ENCODE measurements at regions not wholly inside any gene's neighbourhood (a gene's known extent, or its start where the extent isn't known, plus 50 kb on each side); places are given as distances from the start of the nearest gene placed in this dataset.

DNA sequence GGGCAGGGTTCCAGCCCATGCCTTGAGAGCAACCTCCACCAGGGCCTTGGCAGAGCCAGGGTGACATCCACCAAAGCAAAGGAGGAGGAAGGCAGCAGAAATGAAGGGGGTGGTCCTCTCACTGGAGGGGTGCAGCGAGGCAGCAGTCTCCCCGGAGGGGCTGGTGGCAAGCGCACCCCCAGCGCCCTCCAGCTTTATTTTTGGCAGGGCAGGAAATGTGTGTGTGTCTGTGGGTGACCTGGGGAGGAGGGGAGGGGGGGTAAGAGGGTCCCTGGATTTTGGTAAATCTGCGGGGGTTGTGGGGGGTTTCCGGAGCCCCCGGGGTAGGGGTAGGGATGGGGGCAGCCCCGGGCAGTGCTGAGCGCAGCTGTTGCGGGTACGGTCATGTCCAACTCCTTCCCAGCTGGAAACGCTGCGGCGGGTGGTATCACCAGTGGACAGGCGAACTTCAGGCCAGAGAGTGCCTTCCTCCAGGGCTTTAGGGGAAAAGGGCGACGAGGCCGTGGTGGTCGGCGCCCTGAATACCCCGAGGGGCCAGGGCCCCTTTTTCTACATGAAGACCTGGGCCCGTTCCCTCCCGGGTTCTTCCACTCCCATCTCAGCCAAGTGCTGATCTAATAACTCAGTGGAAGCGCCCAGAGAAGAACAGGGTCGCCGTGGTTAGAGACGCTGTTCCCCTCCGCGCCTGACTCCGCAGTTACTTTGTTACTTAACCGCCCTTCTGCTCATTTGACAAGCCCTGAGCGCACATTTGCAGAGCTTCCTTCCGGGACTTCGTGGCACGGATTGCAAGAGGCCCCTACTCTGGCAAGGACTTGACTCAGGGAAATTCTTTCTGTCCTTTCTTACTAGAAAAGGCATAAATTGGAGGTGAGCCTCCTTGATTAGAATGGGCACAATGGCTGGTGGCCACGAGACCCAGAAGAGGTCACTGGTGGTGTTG is 55.2 kb downstream of the FOS start:
- no peak overlapping the region for H3K4me2 ChIP-seq
- H3K36me3 ChIP-seq (replicated peaks in 1 of 2; ENCODE audit: control insufficient read depth in 1 of 2, insufficient read depth in 2 of 2, low read length in 1 of 2): no peaks in the 10 kb centered on the region
- no peak for DNase-seq
- no peaks in the 10 kb centered on the region for H3F3A ChIP-seq (replicated peaks; ENCODE audit: insufficient read depth)
- ChIA-PET CTCF (no interaction called here), POLR2A (no interaction called here)
- H3K4me3 ChIP-seq (ENCODE audit: low read depth in 2 of 2, low read length in 1 of 2): no peak overlapping the region
- H3K9me2 ChIP-seq: no peaks in the 10 kb centered on the region
- H3K4me1 ChIP-seq (ENCODE audit: control insufficient read depth in 1 of 2, insufficient read depth in 2 of 2, low read depth in 1 of 2, low read length in 1 of 2): no peaks in the 10 kb centered on the region; a peak in 1 of 4 replicates
- H4K20me1 ChIP-seq (ENCODE audit: insufficient read depth): no peaks in the 10 kb centered on the region
- H3K9me3 ChIP-seq: no peaks in the 10 kb centered on the region
- H3K27ac ChIP-seq (ENCODE audit: low read depth in 2 of 2, low read length in 1 of 2): no peak overlapping the region
- no peak overlapping the region for H2AFZ ChIP-seq (ENCODE audit: low read depth)
- no peak overlapping the region for H3K9ac ChIP-seq
- no peaks in the 10 kb centered on the region for H3K79me2 ChIP-seq (ENCODE audit: insufficient read depth)
- H3K27me3 ChIP-seq (ENCODE audit: insufficient read depth): peaks cover 24% of the 10 kb centered on the region
- TF ChIP-seq EP300 (IDR thresholded peaks at IDR 0.05; ENCODE audit: borderline replicate concordance in 1 of 2, low read depth in 1 of 2, low read length in 1 of 2) (no peak), EZH2phosphoT487 (IDR thresholded peaks at IDR 0.05; ENCODE audit: borderline replicate concordance, low read depth) (no peak), POLR2AphosphoS5 (IDR thresholded peaks at IDR 0.05; ENCODE audit: low read depth, low read length) (no peak), TAF1 (IDR thresholded peaks at IDR 0.05; ENCODE audit: borderline replicate concordance, low read depth, low read length) (no peak), FOXJ3 (CRISPR knock-in tag; IDR thresholded peaks at IDR 0.05) (no peak), MEF2A (IDR thresholded peaks at IDR 0.05; ENCODE audit: borderline replicate concordance, low read depth) (no peak), CHD2 (IDR thresholded peaks at IDR 0.05; ENCODE audit: low read length, partially characterized antibody) (no peak), RFX5 (IDR thresholded peaks at IDR 0.05; ENCODE audit: low read length) (no peak), FOXM1 (IDR thresholded peaks at IDR 0.05; ENCODE audit: low read depth) (no peak), YY1 (IDR thresholded peaks at IDR 0.05; ENCODE audit: low read depth) (no peak), JUND (IDR thresholded peaks at IDR 0.05) (no peak), ELF1 (IDR thresholded peaks at IDR 0.05) (no peak), RXRA (IDR thresholded peaks at IDR 0.05; ENCODE audit: borderline replicate concordance, low read depth) (no peak), MXI1 (IDR thresholded peaks at IDR 0.05; ENCODE audit: low read depth, low read length) (no peak), RAD21 (IDR thresholded peaks at IDR 0.05; ENCODE audit: low read length) (no peak)
- TF ChIP-seq, protein P1, sequence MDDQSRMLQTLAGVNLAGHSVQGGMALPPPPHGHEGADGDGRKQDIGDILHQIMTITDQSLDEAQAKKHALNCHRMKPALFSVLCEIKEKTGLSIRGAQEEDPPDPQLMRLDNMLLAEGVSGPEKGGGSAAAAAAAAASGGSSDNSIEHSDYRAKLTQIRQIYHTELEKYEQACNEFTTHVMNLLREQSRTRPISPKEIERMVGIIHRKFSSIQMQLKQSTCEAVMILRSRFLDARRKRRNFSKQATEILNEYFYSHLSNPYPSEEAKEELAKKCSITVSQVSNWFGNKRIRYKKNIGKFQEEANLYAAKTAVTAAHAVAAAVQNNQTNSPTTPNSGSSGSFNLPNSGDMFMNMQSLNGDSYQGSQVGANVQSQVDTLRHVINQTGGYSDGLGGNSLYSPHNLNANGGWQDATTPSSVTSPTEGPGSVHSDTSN (IDR thresholded peaks at IDR 0.05): no peak
- TF ChIP-seq, protein P2, sequence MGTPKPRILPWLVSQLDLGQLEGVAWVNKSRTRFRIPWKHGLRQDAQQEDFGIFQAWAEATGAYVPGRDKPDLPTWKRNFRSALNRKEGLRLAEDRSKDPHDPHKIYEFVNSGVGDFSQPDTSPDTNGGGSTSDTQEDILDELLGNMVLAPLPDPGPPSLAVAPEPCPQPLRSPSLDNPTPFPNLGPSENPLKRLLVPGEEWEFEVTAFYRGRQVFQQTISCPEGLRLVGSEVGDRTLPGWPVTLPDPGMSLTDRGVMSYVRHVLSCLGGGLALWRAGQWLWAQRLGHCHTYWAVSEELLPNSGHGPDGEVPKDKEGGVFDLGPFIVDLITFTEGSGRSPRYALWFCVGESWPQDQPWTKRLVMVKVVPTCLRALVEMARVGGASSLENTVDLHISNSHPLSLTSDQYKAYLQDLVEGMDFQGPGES (IDR thresholded peaks at IDR 0.05; ENCODE audit: low read depth, low read length): no peak
- TF ChIP-seq, protein P3, sequence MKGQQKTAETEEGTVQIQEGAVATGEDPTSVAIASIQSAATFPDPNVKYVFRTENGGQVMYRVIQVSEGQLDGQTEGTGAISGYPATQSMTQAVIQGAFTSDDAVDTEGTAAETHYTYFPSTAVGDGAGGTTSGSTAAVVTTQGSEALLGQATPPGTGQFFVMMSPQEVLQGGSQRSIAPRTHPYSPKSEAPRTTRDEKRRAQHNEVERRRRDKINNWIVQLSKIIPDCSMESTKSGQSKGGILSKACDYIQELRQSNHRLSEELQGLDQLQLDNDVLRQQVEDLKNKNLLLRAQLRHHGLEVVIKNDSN (IDR thresholded peaks at IDR 0.05; ENCODE audit: borderline replicate concordance, low read depth): no peak
- TF ChIP-seq, protein P4, sequence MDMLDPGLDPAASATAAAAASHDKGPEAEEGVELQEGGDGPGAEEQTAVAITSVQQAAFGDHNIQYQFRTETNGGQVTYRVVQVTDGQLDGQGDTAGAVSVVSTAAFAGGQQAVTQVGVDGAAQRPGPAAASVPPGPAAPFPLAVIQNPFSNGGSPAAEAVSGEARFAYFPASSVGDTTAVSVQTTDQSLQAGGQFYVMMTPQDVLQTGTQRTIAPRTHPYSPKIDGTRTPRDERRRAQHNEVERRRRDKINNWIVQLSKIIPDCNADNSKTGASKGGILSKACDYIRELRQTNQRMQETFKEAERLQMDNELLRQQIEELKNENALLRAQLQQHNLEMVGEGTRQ (IDR thresholded peaks at IDR 0.05; ENCODE audit: borderline replicate concordance, low read depth, low read length): no peak
- 77% methylated on average over 30 of the region's 36 CpGs for WGBS (ENCODE audit: low lambda C conversion rate)

Measured in SK-N-SH (cell line).